Left kidney (tissue), 1 donor: ENCODE measurements at regions not wholly inside any gene's neighbourhood (a gene's known extent, or its start where the extent isn't known, plus 50 kb on each side); places are given as distances from the start of the nearest gene placed in this dataset.

ENCODE experiments used
- DNase-seq: peaks from one replicate; pipeline ENCODE4 v3.0.0-alpha.2; 2013

- no peak for DNase-seq
Observed at GRCh38 chr16:9523994-9524393, 432.6 kb downstream of the HAPSTR1 start.

GRCh38 chr16:9525037-9525436 is 433.6 kb downstream of the HAPSTR1 start:
- no peak for DNase-seq

GRCh38 chr16:9526791-9527190 is 435.3 kb downstream of the HAPSTR1 start:
- DNase-seq, result no peak

GRCh38 chr16:9527976-9528375 is 436.5 kb downstream of the HAPSTR1 start:
- DNase-seq, result no peak

GRCh38 chr16:9528511-9529079 is 437.2 kb downstream of the HAPSTR1 start:
- no peak for DNase-seq

- DNase-seq, result no peak
Observed at GRCh38 chr16:9533042-9533441, 441.6 kb downstream of the HAPSTR1 start.

- DNase-seq, result no peak
Observed at GRCh38 chr16:9534759-9535158, 443.3 kb downstream of the HAPSTR1 start.

GRCh38 chr16:9536905-9537304 is 445.5 kb downstream of the HAPSTR1 start:
- DNase-seq, result no peak

- DNase-seq, result no peak
Observed at GRCh38 chr16:9539346-9539745, 447.9 kb downstream of the HAPSTR1 start.

- DNase-seq, result no peak
Observed at GRCh38 chr16:9541723-9542122, 450.3 kb downstream of the HAPSTR1 start.

GRCh38 chr16:9542165-9542755 is 450.8 kb downstream of the HAPSTR1 start:
- no peak for DNase-seq

- no peak for DNase-seq
Observed at GRCh38 chr16:9545522-9546437, 454.3 kb downstream of the HAPSTR1 start.

GRCh38 chr16:9546438-9546786 is 455.0 kb downstream of the HAPSTR1 start:
- DNase-seq, result no peak

- no peak for DNase-seq
Observed at GRCh38 chr16:9549487-9549886, 458.0 kb downstream of the HAPSTR1 start.

- DNase-seq, result no peak
Observed at GRCh38 chr16:9555051-9555450, 463.6 kb downstream of the HAPSTR1 start.

GRCh38 chr16:9556949-9557665 is 465.7 kb downstream of the HAPSTR1 start:
- no peak for DNase-seq

- DNase-seq, result no peak
Observed at GRCh38 chr16:9557713-9558112, 466.3 kb downstream of the HAPSTR1 start.

- no peak for DNase-seq
Observed at GRCh38 chr16:9566099-9566498, 474.7 kb downstream of the HAPSTR1 start.

- DNase-seq, result no peak
Observed at GRCh38 chr16:9567666-9568065, 476.2 kb downstream of the HAPSTR1 start.

GRCh38 chr16:9568261-9568660 is 476.8 kb downstream of the HAPSTR1 start:
- DNase-seq, result no peak

- no peak for DNase-seq
Observed at GRCh38 chr16:9570521-9570920, 479.1 kb downstream of the HAPSTR1 start.

- no peak for DNase-seq
Observed at GRCh38 chr16:9578459-9578858, 487.0 kb downstream of the HAPSTR1 start.

GRCh38 chr16:9580025-9580424 is 488.6 kb downstream of the HAPSTR1 start:
- DNase-seq, result no peak
